HG02763 (cell line): ENCODE measurements at regions not wholly inside any gene's neighbourhood (a gene's known extent, or its start where the extent isn't known, plus 50 kb on each side); places are given as distances from the start of the nearest gene placed in this dataset.
"Not testable (repeated sequence)": the region's sequence is repeated elsewhere in the genome, so short reads cannot be mapped to it uniquely, and the experiment has no call there.

Experiments used
- ATAC-seq: cut with Tn5 transposase; IDR thresholded peaks from one replicate; pipeline ENCODE4 v1.9.1; 2021; ENCODE audit warnings: mild to moderate bottlenecking, moderate library complexity; ENCODE audit not compliant: unreplicated experiment

DNA sequence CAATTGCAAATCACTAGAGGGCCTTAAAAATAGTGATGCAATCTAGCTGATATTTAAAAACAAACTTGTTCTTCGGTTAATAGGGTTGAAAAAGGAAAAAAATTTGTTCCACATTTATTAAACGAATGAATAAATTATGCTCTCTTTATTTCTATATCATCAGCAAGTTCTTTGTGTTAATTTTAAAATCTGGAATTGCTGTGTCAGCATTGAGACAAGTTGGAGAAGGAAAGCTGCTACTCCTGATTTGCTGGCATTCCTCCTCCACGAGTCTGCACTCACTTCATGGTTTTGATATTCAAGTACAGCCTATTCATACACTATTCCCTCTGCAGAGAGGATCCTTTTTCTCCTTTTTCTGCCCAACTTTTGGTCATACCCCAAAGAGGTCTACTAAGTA lies 117.6 kb downstream of the MRPL39 start:
- no peak for ATAC-seq

DNA sequence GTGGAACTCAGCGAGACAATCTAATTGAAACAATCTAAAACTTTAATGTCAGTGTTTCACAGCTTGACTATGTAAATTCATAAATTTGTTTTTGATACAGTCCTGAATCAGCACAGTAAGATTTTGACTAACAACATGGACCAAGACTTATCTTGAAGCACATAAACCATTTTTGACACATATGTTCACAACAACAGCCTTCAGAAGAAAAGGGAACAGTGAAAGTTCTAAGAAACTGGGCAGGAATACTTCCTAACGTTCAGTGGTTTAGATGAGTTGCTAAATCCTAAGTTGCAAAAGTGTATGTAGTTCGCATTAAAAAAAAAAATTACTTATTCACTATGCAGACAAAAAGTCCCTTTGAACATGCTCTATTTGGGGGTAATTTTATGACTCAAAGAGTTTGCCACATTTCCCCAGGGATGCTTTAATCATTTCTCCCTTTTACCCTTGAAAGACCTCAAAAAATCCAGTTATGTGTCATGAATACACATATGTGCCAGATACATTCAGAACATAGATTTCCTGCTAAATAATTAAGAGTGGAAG lies 120.2 kb downstream of the MRPL39 start:
- peak; percentile 59 for ATAC-seq

DNA sequence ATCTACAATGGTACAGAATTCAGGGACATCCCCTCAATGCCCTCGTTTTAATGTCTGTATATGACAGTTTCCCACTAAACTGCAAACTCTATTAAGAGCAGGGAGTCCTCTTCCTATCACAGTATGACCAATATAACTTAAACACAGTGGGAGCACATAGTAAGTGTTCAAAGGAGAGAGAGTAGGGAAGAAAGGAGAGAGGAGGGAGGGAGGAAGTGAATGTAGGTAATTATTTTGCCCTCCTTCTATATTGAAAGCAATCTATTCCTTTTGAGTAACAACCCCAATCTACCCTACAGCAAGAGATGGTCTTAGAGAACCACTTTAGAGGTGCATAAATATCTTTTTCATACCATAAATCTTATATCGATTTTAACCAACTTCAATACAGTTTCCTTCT lies 121.4 kb downstream of the MRPL39 start:
- no peak for ATAC-seq

DNA sequence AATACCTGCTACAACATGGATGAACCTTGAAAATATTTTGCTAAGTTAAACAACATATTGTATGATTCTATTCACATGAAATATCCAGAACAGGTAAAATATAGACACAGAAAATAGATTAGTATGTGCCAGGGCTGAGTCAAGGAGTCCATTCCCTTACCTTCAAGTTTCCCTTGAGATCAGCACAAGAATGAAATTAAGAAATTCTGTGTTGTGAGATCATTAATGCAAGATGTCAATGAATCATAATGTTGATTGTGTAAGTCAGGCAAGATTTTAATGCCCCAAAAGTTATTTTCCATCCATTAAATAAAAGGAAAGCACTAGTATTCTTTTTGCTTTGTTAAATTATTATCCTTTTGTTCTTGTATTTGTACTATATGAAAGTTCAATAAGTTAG lies 139.4 kb downstream of the MRPL39 start:
- no peak for ATAC-seq

DNA sequence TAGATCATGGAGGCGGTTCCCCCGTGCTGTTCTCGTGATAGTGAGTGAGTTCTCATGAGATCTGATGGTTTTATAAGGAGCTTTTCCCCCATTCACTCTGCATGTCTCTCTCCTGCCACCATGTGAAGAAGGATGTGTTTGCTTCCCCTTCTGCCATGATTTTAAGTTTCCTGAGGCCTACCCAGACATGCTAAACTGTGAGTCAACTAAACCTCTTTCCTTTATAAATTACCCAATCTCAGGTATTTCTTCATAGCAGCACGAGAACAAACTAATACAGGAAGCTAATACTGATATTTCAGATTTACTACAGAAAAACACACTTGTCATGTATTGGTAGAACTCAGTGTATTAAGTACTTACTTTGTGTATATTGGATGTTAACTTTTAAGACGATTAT lies 140.2 kb downstream of the MRPL39 start:
- not testable (repeated sequence) for ATAC-seq

DNA sequence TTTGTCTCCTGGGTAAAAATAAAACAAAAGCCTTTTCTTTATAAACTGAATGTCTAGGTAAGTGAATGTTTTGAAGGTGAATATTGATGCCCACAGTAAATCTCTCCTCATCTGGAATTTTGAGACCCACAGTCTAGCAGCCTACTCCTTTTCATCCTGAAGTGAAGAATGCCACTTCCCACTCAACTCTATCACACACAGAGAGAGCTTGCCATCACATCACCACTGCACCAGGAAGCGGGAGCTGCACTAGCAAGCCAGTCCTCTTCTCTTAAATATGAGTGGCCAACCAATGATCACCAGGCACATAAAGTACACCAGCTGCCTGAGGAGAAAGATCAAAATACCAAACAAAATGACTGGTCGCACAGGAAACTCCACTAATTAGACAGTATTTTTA lies 140.8 kb downstream of the MRPL39 start:
- no peak for ATAC-seq

DNA sequence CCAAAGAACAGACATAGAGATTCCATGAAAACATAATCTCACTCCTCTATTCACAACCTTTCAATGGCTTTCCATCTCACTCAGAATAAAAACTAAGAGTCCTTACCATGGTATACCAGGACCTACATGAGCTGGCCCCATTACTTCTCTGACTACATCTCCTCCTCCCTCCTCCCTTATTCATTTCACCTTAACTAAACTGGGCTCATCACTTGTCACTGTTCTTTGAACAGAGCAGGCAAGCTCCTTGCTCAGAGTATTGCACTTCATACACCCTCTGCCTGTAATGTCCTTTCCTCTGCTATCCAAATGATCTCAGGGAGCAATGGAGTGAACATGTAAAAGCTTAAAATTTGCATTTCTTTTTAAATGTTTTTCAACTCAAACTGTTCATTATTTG lies 142.0 kb downstream of the MRPL39 start:
- ATAC-seq = no peak

DNA sequence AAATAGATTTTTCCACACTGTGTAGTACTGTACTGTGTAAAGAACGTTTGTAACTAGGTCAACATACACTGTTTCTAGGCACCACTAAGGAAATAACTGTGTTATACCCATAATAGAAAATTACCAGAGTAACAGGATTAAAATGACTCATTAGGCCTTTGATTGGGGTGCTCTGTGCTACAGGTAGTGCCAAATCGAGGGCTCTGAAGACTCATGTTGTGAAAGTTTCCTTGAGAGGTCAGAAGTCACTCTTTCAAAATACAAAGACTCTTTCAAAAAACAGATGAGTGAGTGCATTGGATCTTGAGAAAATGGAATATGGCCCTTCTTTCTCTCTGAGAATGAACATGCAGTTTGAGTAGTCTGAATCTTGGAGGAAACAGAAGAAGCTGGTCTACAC lies 143.0 kb downstream of the MRPL39 start:
- no peak for ATAC-seq

DNA sequence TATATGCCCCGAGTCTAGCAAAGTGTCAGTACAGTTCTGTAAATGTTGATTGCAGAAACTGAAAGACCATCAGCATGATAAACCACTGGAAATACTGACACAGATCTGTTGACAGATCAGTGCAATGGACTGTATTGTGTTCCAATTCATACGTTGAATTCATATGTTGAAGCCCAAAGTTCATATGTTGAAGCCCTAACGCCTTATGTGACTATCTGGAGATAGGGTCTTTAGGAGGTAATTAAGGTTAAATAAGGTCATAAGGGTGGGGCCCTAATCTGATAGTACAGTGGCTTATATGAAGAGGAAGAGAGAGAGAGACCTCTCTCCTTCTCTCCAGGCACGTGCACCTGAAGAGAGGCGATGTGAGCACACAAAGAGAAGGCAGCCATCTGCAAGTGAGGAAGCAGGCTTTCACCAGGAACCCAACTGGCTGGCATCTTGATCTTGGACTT lies 144.7 kb downstream of the MRPL39 start:
- peak; percentile 49 for ATAC-seq

DNA sequence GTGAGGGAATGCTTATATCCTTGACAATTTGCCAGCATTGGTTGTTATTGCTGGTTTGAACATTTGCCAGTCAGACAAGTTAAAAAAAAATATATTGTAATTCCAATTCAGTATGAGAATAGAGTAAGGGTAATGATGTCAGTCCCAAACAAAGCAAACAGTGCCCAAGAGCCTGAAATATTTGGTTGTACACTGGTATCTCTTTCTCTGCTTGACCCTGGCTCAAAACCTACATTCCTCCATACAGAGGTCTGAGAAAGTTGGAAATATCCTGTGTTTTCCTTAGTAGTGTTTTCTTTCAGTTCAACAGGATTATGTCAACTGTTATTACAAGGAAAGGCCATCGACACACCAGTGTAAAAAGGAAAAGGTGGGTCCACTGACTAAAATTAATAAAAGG lies 145.6 kb downstream of the MRPL39 start:
- ATAC-seq = no peak

DNA sequence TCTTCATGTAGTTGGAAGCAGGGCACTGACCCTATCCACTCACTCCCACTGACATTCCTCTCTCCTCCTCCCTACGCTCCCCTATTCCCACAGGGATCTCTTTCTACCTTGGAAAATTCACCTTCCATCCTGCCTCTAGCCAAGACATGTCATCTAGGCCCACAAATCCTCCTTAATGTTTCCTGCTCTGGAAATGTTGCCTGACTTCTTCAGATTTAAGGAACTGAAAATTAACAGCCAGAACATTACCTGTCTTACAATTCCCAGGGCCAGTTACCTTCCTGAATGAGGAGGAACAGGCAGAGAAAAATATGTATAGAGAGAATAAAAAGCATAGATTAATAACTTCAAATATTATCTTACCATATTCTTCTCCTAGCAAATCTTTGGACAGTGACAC lies 147.3 kb downstream of the MRPL39 start:
- no peak for ATAC-seq

DNA sequence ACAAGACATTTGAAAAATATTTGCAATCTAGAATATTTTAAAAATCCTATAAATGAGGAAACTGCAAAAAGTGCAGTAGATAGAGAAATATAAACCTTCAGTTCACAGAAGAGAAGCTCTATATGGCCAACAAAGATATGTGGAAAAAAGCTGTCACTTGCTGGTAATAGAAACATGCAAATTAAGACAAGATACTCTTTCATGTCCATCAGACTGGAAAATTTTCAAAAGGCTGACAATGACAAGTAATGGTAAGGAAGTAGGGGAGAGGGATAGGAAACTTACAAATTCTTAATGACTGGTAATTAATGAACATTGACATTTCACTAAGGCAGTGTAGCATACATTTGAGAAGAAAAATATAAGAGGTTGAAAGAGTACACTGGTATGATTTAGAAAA lies 147.9 kb downstream of the MRPL39 start:
- no peak for ATAC-seq

DNA sequence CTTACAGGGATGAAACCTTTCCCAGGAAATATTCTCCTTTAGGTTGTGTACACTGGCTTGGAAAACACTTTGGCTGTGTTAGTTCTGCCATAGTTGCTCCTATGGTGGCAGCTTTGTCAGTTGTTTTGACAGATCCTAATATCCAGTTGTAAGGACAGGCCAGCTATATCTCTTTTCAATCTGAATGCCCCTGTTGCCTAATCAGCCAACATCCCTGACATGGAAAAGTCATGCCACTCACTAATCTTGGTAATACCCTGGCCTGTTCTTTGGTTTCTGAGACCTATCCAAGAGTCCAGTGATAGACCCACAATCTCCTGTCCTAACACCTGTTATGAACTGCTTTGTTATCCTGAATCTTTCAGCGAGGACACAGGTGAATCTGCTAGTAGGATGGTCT lies 148.8 kb downstream of the MRPL39 start:
- ATAC-seq = no peak

DNA sequence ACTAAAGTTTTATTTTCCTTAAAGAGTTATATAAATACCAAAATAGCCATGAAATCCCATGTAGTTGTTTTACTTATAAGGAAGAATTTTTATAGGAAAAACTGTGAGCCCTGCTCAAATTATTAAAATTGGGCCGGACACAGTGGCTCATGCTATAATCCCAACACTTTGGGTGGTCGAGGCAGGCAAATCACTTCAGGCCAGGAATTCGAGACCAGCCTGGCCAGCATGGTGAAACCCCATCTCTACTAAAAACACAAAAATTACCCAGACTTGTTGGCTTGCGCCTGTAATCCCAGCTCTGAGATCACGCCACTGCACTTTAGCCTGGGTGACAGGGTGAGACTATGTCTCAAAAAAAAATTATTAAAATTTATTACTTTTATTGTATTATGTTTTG lies 149.3 kb downstream of the MRPL39 start:
- no peak for ATAC-seq

DNA sequence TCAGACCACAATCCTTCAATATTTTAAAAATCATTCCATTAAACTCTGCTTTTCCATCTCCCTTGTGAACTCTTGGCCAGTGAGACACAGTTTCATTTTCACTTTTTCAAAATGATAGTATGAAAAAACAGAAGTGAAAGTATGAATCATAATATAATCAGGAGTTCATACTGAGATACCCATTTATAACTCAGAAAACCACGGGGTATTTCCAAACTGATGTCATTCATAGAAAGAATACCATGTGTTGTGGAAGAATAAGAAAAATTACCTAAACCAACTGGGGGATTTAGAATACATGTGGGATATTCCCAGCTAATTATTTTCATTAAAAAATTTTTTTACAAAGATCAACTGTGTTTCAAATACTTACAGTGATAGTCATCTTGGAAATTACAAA lies 149.9 kb downstream of the MRPL39 start:
- ATAC-seq = peak; percentile 58

DNA sequence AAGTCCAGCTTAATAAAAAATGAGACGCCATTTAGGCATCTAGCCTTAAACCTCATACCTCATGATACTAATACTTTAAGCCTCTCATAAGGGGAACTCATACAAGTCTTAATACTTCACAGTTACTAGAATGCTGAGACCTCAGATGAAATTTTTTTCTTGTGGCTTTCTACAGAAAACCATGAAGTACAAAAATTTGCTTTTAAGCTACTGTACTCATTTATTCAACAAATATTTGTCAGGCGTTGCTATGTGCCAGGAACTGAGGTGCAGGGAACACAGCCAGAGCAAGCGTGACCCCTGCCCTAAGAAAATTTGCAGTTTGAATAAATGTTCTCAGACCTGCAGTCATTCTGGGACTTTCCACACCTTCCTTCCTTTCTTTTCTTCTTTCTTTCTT lies 150.6 kb downstream of the MRPL39 start:
- peak; percentile 51 for ATAC-seq

DNA sequence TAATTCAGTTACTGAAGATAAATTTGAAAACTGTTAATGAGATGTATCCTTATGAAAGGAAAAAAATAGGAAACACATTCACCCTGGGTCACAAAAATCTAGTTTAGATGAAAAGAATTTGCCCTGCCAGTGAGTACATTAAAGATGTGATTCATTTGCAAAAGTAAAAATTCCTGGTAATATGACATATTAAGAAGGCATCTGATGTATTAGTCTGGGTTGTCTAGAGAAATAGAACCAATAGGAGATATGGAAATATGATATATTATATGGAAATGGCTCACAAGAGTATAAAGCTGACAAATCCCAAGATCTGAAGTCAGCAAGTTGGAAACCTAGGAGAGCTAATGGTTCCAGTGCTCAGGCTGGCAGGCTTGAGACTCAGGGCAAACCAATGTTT lies 153.8 kb downstream of the MRPL39 start:
- no peak for ATAC-seq

DNA sequence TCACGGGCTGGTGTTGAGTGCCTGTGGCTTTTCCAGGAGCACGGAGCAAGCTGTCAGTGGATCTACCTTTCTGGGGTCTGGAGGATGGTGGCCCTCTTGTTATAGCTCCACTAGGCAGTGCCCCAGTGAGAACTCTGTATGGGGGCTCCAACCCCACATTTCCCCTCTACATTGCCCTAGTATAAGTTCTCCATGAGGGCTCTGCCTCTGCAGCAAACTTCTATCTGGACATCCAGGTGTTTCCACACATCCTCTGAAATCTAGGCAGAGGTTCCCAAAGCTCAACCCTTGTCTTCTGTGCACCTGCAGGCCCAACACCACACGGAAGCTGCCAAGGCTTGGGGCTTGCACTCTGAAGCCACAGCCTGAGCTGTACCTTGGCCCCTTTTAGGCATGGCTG lies 157.3 kb downstream of the MRPL39 start:
- no peak for ATAC-seq

DNA sequence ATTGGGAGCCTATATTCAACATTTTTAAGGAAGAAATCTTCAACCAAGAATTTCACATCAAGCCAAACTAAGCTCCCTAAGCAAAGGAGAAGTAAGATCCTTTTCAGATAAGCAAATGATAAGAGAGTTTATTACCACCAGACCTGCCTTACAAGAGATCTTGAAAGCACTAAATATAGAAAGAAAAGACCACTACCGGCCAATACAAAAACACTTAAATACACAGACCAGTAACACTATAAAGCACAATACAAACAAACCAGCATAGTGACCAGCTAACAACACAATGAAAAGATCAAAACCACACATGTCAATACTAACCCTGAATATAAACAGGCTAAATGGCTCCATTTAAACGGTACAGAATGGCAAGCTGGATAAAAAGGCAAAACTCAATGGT lies 165.4 kb downstream of the MRPL39 start:
- no peak for ATAC-seq

DNA sequence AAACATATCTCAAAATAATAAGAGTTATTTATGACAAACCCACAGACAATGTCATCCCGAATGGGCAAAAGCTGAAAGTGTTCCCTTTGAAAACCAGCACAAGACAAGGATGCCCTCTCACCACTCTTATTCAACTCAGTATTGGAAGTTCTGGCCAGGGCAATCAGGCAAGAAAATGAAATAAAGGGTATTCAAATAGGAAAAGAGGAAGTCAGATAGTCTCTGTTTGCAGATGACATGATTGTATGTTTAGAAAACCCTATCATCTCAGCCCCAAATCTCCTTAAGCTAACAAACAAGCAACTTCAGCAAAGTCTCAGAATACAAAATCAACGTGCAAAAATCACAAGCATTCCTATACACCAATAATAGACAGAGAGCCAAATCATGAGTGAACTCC lies 169.8 kb downstream of the MRPL39 start:
- ATAC-seq = not testable (repeated sequence)

DNA sequence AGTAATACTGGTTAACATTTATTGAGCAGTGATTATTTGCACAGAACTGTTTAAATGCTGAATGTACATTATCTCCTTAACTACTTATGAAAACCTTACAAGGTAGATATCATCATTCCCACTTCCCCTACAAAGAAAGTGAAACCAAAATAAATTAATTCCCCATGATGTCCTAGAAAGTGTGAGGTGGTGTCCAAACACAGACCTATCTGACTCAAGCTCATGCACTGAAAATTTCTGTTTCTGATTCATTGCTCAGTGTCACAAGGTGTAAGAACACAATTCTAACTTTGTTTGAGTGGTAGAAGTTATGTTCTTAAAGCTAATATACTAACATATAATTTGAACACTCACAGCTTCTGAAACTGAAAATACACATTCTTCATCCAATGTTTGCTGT lies 178.7 kb downstream of the MRPL39 start:
- peak; percentile 44 for ATAC-seq

DNA sequence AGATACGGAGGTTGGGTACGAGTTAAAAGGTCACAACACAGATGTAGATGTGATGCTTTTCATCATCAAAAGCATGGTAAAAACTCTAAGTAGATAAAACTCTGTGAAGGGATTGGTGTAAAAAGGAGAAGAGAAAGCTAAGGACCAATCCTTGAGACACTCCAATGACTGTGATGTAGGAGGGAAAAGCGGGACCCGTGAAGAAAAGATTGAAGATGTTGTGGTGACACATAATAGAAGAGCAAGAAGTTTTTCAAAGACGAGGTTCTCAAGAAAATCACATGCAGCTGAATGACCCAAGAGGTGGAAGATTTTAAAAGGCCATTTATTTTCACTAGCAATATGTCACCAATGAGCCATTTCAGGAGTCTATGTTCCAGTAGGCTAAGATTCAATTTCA lies 179.5 kb downstream of the MRPL39 start:
- ATAC-seq = no peak

DNA sequence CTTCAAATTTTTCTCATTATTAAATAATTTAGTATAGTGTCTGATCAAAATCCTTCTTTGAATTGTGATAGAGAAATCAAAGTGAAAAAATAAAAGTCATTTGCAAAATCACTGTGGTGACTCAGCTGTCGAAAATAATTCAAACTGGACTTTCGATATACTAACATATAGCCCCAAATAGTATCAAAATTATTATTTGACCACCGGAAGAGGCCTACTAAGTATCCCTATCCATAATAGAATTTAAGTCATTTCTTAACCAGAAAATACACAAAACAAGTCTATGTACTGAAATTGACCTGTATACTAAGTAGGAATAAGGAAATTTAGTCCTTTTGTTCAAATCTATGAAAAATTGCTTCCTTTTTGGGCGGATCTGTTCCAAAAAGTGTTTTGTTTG lies 180.7 kb downstream of the MRPL39 start:
- ATAC-seq = no peak

DNA sequence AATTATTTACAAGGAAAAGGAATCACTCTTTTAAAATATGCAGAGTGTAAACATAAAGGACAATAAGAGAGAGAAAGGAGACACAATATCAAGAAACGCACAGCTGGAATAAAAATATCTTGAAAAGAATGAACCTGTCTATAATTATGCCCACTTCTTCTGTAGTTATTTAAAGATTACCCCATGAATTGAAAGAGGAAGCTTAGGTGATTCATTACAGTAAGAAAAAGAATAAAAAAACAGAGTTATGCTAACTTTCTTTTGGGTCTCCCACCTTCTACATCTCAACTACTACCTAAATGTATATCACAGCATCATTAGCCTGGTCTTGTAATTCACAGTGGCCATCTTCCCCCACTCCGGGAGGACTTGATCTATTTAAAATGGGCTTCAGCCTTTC lies 182.1 kb downstream of the MRPL39 start:
- ATAC-seq = no peak
